HepG2 (cell line): ENCODE measurements at regions not wholly inside any gene's neighbourhood (a gene's known extent, or its start where the extent isn't known, plus 50 kb on each side); places are given as distances from the start of the nearest gene placed in this dataset.

Experiments used
- FOSL2 ChIP-seq: sonication (generic); formaldehyde crosslinking; IDR thresholded peaks from 2 replicates; pipeline ENCODE4 v1.4.0; 2020; ENCODE audit warnings: missing genetic modification reagents
- FOXC1 ChIP-seq: sonication (generic); formaldehyde crosslinking; IDR thresholded peaks from 2 replicates; pipeline ENCODE4 v1.8.0; 2022; ENCODE audit warnings: mild to moderate bottlenecking, missing genetic modification reagents, borderline replicate concordance
- KDM2A ChIP-seq: sonication (generic); formaldehyde crosslinking; IDR thresholded peaks from 2 replicates; pipeline ENCODE4 v1.4.0; 2020; ENCODE audit warnings: low read depth, missing genetic modification reagents, borderline replicate concordance
- KMT2A ChIP-seq: sonication (generic); formaldehyde crosslinking; IDR thresholded peaks from 2 replicates; pipeline ENCODE4 v1.4.0; 2020; ENCODE audit warnings: missing genetic modification reagents
- NR2F1 ChIP-seq, 2 experiments: fragments of 450-650 bp in 1 of 2; formaldehyde crosslinking in 1 of 2; IDR thresholded peaks; 2 replicates each; pipeline versions ENCODE4 v1.5.0 to v1.6.1; 2016 to 2020; ENCODE audit warnings: mild to moderate bottlenecking in 1 of 2, missing compliant biosample characterization in 1 of 2, missing genetic modification reagents in 1 of 2, moderate library complexity in 1 of 2
- RARA ChIP-seq: IDR thresholded peaks from 2 replicates; pipeline ENCODE4 v1.6.1; 2016; ENCODE audit warnings: missing genetic modification reagents, missing compliant biosample characterization
- ZNF136 ChIP-seq: sonication (generic); formaldehyde crosslinking; IDR thresholded peaks from 2 replicates; pipeline ENCODE4 v1.8.1; 2022; ENCODE audit warnings: low read depth, mild to moderate bottlenecking, moderate library complexity, missing genetic modification reagents
- ZNF225 ChIP-seq: sonication (generic); formaldehyde crosslinking; IDR thresholded peaks from 2 replicates; pipeline ENCODE4 v1.4.0; 2020; ENCODE audit warnings: mild to moderate bottlenecking, missing genetic modification reagents
- ZNF431 ChIP-seq: sonication (generic); formaldehyde crosslinking; IDR thresholded peaks from 2 replicates; pipeline ENCODE4 v1.9.0; 2022; ENCODE audit warnings: missing genetic modification reagents, low read depth, mild to moderate bottlenecking, borderline replicate concordance
- ZNF563 ChIP-seq: sonication (generic); formaldehyde crosslinking; IDR thresholded peaks from 2 replicates; pipeline ENCODE4 v1.8.0; 2022; ENCODE audit warnings: mild to moderate bottlenecking, moderate library complexity, missing genetic modification reagents
- TF ChIP-seq, protein P1 (sequence below), 2 experiments: sonication (generic) in 1 of 2; formaldehyde crosslinking in 1 of 2; IDR thresholded peaks; 2 replicates each; pipeline versions ENCODE4 v1.4.0 to v1.6.1; 2018 to 2020; ENCODE audit warnings: missing genetic modification reagents in 2 of 2, borderline replicate concordance in 1 of 2, low read depth in 1 of 2, mild to moderate bottlenecking in 1 of 2, missing biosample characterization in 1 of 2
- TF ChIP-seq, protein P2 (sequence below): sonication (generic); formaldehyde crosslinking; IDR thresholded peaks from 2 replicates; pipeline ENCODE4 v1.9.0; 2021; ENCODE audit warnings: missing genetic modification reagents, mild to moderate bottlenecking, borderline replicate concordance
- TF ChIP-seq, protein P3 (sequence below): sonication (generic); formaldehyde crosslinking; IDR thresholded peaks from 2 replicates; pipeline ENCODE4 v1.4.0; 2020; ENCODE audit warnings: mild to moderate bottlenecking, low read depth, missing genetic modification reagents
- TF ChIP-seq, protein P4 (sequence below): sonication (generic); formaldehyde crosslinking; IDR thresholded peaks from 2 replicates; pipeline ENCODE4 v1.4.0; 2020; ENCODE audit warnings: missing genetic modification reagents
- TF ChIP-seq, protein P5 (sequence below): sonication (generic); formaldehyde crosslinking; IDR thresholded peaks from 2 replicates; pipeline ENCODE4 v1.4.0; 2020; ENCODE audit warnings: mild to moderate bottlenecking, missing genetic modification reagents
- TF ChIP-seq, protein P6 (sequence below): sonication (generic); formaldehyde crosslinking; IDR thresholded peaks from 2 replicates; pipeline ENCODE4 v1.4.0; 2020; ENCODE audit warnings: mild to moderate bottlenecking, missing genetic modification reagents

DNA sequence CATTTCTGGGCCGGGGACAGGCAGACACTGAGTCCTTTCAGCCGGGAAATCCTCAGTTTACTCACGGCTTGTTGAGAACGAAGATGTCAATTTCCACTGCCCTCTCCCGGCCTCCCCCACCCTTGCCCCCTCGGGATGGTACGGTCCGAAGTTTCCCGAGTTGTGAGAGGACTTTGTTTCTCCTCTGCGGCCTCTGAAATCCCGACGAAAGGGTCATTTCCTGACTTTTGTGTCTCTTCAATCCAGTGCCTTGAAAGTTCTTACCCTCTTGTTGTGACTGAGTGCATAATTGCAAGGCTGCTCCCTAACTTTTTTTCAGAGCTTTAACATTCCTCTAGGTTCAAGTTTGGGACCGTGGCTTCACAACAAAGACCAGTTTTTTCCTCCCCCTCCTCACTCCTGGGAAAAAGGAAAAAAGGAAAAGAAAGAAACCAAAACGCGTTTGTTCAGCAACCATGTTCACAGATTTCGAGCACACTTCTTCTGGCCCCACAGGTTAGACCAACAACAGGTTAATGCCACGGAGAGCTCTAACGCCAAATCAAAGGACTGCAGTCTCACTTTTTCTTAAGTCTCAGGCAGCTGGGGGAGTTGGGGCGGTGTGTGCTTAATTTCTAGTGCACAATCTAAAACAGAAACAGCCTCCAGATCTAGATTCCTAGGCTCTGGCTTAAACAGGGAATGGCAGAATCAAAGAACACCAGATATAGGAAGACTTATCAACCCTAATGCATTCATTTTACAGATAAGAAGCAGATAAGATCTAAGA lies 138.9 kb downstream of the TMCO5A start (continued):
- TF ChIP-seq, protein P1, sequence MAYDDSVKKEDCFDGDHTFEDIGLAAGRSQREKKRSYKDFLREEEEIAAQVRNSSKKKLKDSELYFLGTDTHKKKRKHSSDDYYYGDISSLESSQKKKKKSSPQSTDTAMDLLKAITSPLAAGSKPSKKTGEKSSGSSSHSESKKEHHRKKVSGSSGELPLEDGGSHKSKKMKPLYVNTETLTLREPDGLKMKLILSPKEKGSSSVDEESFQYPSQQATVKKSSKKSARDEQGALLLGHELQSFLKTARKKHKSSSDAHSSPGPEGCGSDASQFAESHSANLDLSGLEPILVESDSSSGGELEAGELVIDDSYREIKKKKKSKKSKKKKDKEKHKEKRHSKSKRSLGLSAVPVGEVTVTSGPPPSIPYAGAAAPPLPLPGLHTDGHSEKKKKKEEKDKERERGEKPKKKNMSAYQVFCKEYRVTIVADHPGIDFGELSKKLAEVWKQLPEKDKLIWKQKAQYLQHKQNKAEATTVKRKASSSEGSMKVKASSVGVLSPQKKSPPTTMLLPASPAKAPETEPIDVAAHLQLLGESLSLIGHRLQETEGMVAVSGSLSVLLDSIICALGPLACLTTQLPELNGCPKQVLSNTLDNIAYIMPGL (CRISPR knock-in tag; IDR thresholded peaks at IDR 0.05; ENCODE audit: borderline replicate concordance in 1 of 2, low read depth in 1 of 2), result peak in 1 of 2 experiments; percentile 39; a peak in 2 of 4 replicates
- TF ChIP-seq KDM2A (CRISPR knock-in tag) (0 out of 2 replicates have a peak, but pooled peaks have one; percentile 1), ZNF431 (0 out of 2 replicates have a peak, but pooled peaks have one; percentile 15), RARA (CRISPR knock-in tag) (no peak), ZNF136 (CRISPR knock-in tag) (no peak), ZNF563 (CRISPR knock-in tag) (no peak), FOXC1 (CRISPR knock-in tag) (no peak), KMT2A (CRISPR knock-in tag) (0 out of 2 replicates have a peak, but pooled peaks have one; percentile 9), FOSL2 (CRISPR knock-in tag) (no peak), ZNF225 (CRISPR knock-in tag) (no peak), NR2F1 (CRISPR knock-in tag; IDR thresholded peaks at IDR 0.05) (no peak)
- TF ChIP-seq, protein P2, sequence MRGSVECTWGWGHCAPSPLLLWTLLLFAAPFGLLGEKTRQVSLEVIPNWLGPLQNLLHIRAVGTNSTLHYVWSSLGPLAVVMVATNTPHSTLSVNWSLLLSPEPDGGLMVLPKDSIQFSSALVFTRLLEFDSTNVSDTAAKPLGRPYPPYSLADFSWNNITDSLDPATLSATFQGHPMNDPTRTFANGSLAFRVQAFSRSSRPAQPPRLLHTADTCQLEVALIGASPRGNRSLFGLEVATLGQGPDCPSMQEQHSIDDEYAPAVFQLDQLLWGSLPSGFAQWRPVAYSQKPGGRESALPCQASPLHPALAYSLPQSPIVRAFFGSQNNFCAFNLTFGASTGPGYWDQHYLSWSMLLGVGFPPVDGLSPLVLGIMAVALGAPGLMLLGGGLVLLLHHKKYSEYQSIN (CRISPR knock-in tag), result no peak
- TF ChIP-seq, protein P3, sequence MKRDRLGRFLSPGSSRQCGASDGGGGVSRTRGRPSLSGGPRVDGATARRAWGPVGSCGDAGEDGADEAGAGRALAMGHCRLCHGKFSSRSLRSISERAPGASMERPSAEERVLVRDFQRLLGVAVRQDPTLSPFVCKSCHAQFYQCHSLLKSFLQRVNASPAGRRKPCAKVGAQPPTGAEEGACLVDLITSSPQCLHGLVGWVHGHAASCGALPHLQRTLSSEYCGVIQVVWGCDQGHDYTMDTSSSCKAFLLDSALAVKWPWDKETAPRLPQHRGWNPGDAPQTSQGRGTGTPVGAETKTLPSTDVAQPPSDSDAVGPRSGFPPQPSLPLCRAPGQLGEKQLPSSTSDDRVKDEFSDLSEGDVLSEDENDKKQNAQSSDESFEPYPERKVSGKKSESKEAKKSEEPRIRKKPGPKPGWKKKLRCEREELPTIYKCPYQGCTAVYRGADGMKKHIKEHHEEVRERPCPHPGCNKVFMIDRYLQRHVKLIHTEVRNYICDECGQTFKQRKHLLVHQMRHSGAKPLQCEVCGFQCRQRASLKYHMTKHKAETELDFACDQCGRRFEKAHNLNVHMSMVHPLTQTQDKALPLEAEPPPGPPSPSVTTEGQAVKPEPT (CRISPR knock-in tag), result no peak
- TF ChIP-seq, protein P4, sequence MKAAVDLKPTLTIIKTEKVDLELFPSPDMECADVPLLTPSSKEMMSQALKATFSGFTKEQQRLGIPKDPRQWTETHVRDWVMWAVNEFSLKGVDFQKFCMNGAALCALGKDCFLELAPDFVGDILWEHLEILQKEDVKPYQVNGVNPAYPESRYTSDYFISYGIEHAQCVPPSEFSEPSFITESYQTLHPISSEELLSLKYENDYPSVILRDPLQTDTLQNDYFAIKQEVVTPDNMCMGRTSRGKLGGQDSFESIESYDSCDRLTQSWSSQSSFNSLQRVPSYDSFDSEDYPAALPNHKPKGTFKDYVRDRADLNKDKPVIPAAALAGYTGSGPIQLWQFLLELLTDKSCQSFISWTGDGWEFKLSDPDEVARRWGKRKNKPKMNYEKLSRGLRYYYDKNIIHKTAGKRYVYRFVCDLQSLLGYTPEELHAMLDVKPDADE (CRISPR knock-in tag), result no peak
- TF ChIP-seq, protein P5, sequence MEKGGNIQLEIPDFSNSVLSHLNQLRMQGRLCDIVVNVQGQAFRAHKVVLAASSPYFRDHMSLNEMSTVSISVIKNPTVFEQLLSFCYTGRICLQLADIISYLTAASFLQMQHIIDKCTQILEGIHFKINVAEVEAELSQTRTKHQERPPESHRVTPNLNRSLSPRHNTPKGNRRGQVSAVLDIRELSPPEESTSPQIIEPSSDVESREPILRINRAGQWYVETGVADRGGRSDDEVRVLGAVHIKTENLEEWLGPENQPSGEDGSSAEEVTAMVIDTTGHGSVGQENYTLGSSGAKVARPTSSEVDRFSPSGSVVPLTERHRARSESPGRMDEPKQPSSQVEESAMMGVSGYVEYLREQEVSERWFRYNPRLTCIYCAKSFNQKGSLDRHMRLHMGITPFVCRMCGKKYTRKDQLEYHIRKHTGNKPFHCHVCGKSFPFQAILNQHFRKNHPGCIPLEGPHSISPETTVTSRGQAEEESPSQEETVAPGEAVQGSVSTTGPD, result no peak
- TF ChIP-seq, protein P6, sequence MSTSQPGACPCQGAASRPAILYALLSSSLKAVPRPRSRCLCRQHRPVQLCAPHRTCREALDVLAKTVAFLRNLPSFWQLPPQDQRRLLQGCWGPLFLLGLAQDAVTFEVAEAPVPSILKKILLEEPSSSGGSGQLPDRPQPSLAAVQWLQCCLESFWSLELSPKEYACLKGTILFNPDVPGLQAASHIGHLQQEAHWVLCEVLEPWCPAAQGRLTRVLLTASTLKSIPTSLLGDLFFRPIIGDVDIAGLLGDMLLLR (CRISPR knock-in tag), result no peak
